GM12878 (cell line): ENCODE measurements at regions not wholly inside any gene's neighbourhood (a gene's known extent, or its start where the extent isn't known, plus 50 kb on each side); places are given as distances from the start of the nearest gene placed in this dataset.

Experiments
- ATAC-seq: fragments of 200-7000 bp; cut with Tn5 transposase; 3 replicates; pipeline ENCODE4 v1.9.1; 2020; ENCODE audit warnings: mild to moderate bottlenecking, moderate library complexity
- BruUV-seq: library from RNA; stranded (reverse); fragments of 400-500 nt; replicated peaks from 2 replicates; lab custom pipeline; 2021; lab: Mats Ljungman, UMichigan
- CTCF ChIA-PET: fragments of 300-600 bp; sonication (Branson Sonifier 250); formaldehyde crosslinking; extraction: SDS; loops from one replicate; lab custom pipeline; 2021; ENCODE audit warnings: inconsistent platforms; lab: Yijun Ruan, JAX
- POLR2A ChIA-PET: fragments of 350-600 bp; formaldehyde crosslinking; extraction: SDS; loops from one replicate; lab custom pipeline; 2021; ENCODE audit warnings: inconsistent platforms; lab: Charles Lee
- RAD21 ChIA-PET: fragments of 300-600 bp; sonication (Branson Sonifier 250); formaldehyde crosslinking; loops from one replicate; lab custom pipeline; 2023; ENCODE audit warnings: antibody characterized with exemption; ENCODE audit not compliant: unreplicated experiment; lab: Charles Lee
- SMC1A ChIA-PET: fragments of 300-600 bp; sonication (Branson Sonifier 250); formaldehyde crosslinking; loops from one replicate; lab custom pipeline; 2023; ENCODE audit not compliant: unreplicated experiment, uncharacterized antibody; lab: Charles Lee
- DNase-seq: peaks from one replicate; pipeline ENCODE4 v3.0.0-alpha.2; 2011; ENCODE audit warnings: low read depth, low spot score
- FAIRE-seq: peaks from 3 replicates; lab custom pipeline; 2011; peaks lifted over from hg19 to GRCh38; lab: Jason Lieb, UNC
- H2AFZ ChIP-seq: 2 replicates; pipeline ENCODE4 v1.6.0; 2011; ENCODE audit warnings: low read depth, low read length, control low read depth; ENCODE audit not compliant: control insufficient read depth
- H3K27ac ChIP-seq: 2 replicates; pipeline ENCODE4 v1.5.1; 2011; ENCODE audit warnings: control low read depth; ENCODE audit not compliant: control insufficient read depth, insufficient read depth
- H3K27me3 ChIP-seq, 2 experiments: replicated peaks in 1 of 2; 2 replicates each; pipeline versions ENCODE4 v1.6.0 to v1.6.1; 2011; ENCODE audit warnings: low read length in 1 of 2; ENCODE audit not compliant: control insufficient read depth in 2 of 2, insufficient read depth in 2 of 2
- H3K36me3 ChIP-seq, 2 experiments: 2 replicates each; pipeline ENCODE4 v1.5.1; 2011; ENCODE audit warnings: low read length in 1 of 2; ENCODE audit not compliant: control insufficient read depth in 2 of 2, insufficient read depth in 2 of 2
- H3K4me1 ChIP-seq: 2 replicates; pipeline ENCODE4 v1.6.1; 2011; ENCODE audit warnings: mild to moderate bottlenecking, low read length, moderate library complexity, mixed read lengths; ENCODE audit not compliant: control insufficient read depth, insufficient read depth
- H3K4me2 ChIP-seq: 2 replicates; pipeline ENCODE4 v1.6.0; 2011; ENCODE audit warnings: control low read depth; ENCODE audit not compliant: control insufficient read depth, insufficient read depth
- H3K4me3 ChIP-seq: fragments of 200-600 bp; sonication (generic); 2 replicates; pipeline ENCODE4 v1.5.1; 2016
- H3K79me2 ChIP-seq: 2 replicates; pipeline ENCODE4 v1.6.0; 2011; ENCODE audit warnings: low read length; ENCODE audit not compliant: control insufficient read depth, insufficient read depth
- H3K9ac ChIP-seq: 2 replicates; pipeline ENCODE4 v1.8.0; 2011; ENCODE audit warnings: low read length, control low read depth, mixed read lengths; ENCODE audit not compliant: control insufficient read depth, insufficient read depth
- H3K9me3 ChIP-seq: replicated peaks from 3 replicates; pipeline ENCODE4 v1.5.1; 2011; ENCODE audit warnings: mild to moderate bottlenecking, low read length; ENCODE audit not compliant: control insufficient read depth, insufficient read depth
- H4K20me1 ChIP-seq: 2 replicates; pipeline ENCODE4 v1.6.0; 2011; ENCODE audit not compliant: control insufficient read depth, insufficient read depth
- BACH1 ChIP-seq: fragments of 450-650 bp; IDR thresholded peaks from 2 replicates; pipeline ENCODE4 v1.6.1; 2017; ENCODE audit warnings: mild to moderate bottlenecking, borderline replicate concordance
- CHD2 ChIP-seq: IDR thresholded peaks from 2 replicates; pipeline ENCODE4 v1.6.1; 2011; ENCODE audit warnings: low read depth, low read length, improper control_type of control experiment, borderline replicate concordance
- CREB1 ChIP-seq: IDR thresholded peaks from 2 replicates; pipeline ENCODE4 v1.6.1; 2012; ENCODE audit warnings: low read depth, mild to moderate bottlenecking, inconsistent platforms
- EP300 ChIP-seq, 2 experiments: fragments of 150-350 bp in 1 of 2; IDR thresholded peaks; 2 replicates each; pipeline ENCODE4 v1.6.1; 2011 to 2012; ENCODE audit warnings: low read depth in 2 of 2, low read length in 2 of 2, borderline replicate concordance in 1 of 2, improper control_type of control experiment in 1 of 2, inconsistent platforms in 1 of 2; ENCODE audit not compliant: control insufficient read depth in 1 of 2
- ESRRA ChIP-seq: IDR thresholded peaks from 2 replicates; pipeline ENCODE4 v1.6.1; 2012; ENCODE audit warnings: mild to moderate bottlenecking, low read length, improper control_type of control experiment
- HSF1 ChIP-seq: fragments of 150-350 bp; IDR thresholded peaks from 2 replicates; pipeline ENCODE4 v1.6.1; 2014; ENCODE audit warnings: mild to moderate bottlenecking, low read depth, low read length
- JUND ChIP-seq: IDR thresholded peaks from 2 replicates; pipeline ENCODE4 v1.6.1; 2012; ENCODE audit warnings: low read depth, mild to moderate bottlenecking, low read length, improper control_type of control experiment, moderate library complexity
- KLF5 ChIP-seq: fragments of 450-650 bp; IDR thresholded peaks from 2 replicates; pipeline ENCODE4 v1.6.1; 2014; ENCODE audit warnings: mild to moderate bottlenecking; ENCODE audit not compliant: partially characterized antibody
- NFIC ChIP-seq: IDR thresholded peaks from 2 replicates; pipeline ENCODE4 v1.6.1; 2012; ENCODE audit warnings: low read depth, mild to moderate bottlenecking, inconsistent platforms, low read length, moderate library complexity
- NFYA ChIP-seq: IDR thresholded peaks from 2 replicates; pipeline ENCODE4 v1.6.1; 2011; ENCODE audit warnings: low read depth, mild to moderate bottlenecking, low read length, improper control_type of control experiment, borderline replicate concordance
- NR2C1 ChIP-seq: fragments of 450-650 bp; IDR thresholded peaks from 2 replicates; pipeline ENCODE4 v1.6.1; 2017; ENCODE audit warnings: antibody characterized with exemption, mild to moderate bottlenecking, moderate library complexity
- PBX3 ChIP-seq: IDR thresholded peaks from 2 replicates; pipeline ENCODE4 v1.6.1; 2011; ENCODE audit warnings: mild to moderate bottlenecking, low read depth, low read length, moderate library complexity; ENCODE audit not compliant: insufficient replicate concordance
- POLR2AphosphoS2 ChIP-seq: IDR thresholded peaks from 2 replicates; pipeline ENCODE4 v1.6.1; 2011; ENCODE audit warnings: low read depth, mild to moderate bottlenecking, low read length, improper control_type of control experiment, moderate library complexity
- RAD51 ChIP-seq: fragments of 450-650 bp; IDR thresholded peaks from 2 replicates; pipeline ENCODE4 v1.6.1; 2016; ENCODE audit warnings: moderate library complexity, mild to moderate bottlenecking, inconsistent platforms
- RUNX3 ChIP-seq: IDR thresholded peaks from 2 replicates; pipeline ENCODE4 v1.6.1; 2012; ENCODE audit warnings: low read length, inconsistent platforms
- SREBF1 ChIP-seq: IDR thresholded peaks from 2 replicates; pipeline ENCODE4 v1.6.1; 2012; ENCODE audit warnings: mild to moderate bottlenecking, low read length
- WRNIP1 ChIP-seq: IDR thresholded peaks from 2 replicates; pipeline ENCODE4 v1.6.1; 2011; ENCODE audit warnings: low read depth, low read length, improper control_type of control experiment, borderline replicate concordance
- ZBED1 ChIP-seq: IDR thresholded peaks from 2 replicates; pipeline ENCODE4 v1.6.1; 2016; ENCODE audit warnings: borderline replicate concordance
- WGBS: methylation state at CpG from one replicate; pipeline ENCODE4 v1.1.6; 2016; ENCODE audit warnings: low lambda C conversion rate; ENCODE audit not compliant: insufficient replicate concordance, insufficient coverage; ENCODE audit errors: missing lambda C conversion rate; 5-methylcytosine and 5-hydroxymethylcytosine counted together
- in situ Hi-C: fragments of 300-500 bp; cut with MboI; formaldehyde crosslinking; loops from 9 replicates; pipeline ENCODE4 v1.14.3; 2018; ENCODE audit warnings: mixed read lengths
- intact Hi-C: fragments of 100-400 bp; cut with micrococcal nuclease; formaldehyde crosslinking; loops from one replicate; pipeline ENCODE4 v1.14.2; 2022; ENCODE audit not compliant: unreplicated experiment

GRCh38 chr18:77547757-77548156 is 298.1 kb downstream of the GALR1 start:
- Histone ChIP-seq H3K27me3 (no peaks in the 10 kb centered on the region), H3K4me2 (no peak overlapping the region), H3K9ac (no peak overlapping the region), H2AFZ (no peak overlapping the region), H3K27ac (no peak overlapping the region), H4K20me1 (no peaks in the 10 kb centered on the region), H3K79me2 (no peaks in the 10 kb centered on the region), H3K36me3 (no peaks in the 10 kb centered on the region), H3K9me3 (no peaks in the 10 kb centered on the region), H3K4me3 (no peak overlapping the region), H3K4me1 (no peaks in the 10 kb centered on the region)
- TF ChIP-seq RAD51 (no peak), EP300 (IDR thresholded peaks at IDR 0.05; ENCODE audit: borderline replicate concordance in 1 of 2, control insufficient read depth in 1 of 2, low read depth in 2 of 2, low read length in 2 of 2) (no peak), POLR2AphosphoS2 (no peak), NFYA (no peak), PBX3 (no peak), NR2C1 (no peak), CREB1 (no peak), HSF1 (no peak), CHD2 (no peak), BACH1 (no peak), NFIC (no peak), SREBF1 (no peak), RUNX3 (no peak), KLF5 (no peak), ZBED1 (no peak), WRNIP1 (no peak), JUND (no peak), ESRRA (no peak)
- SMC1A ChIA-PET: no interaction called here
- CTCF ChIA-PET: no interaction called here
- RAD21 ChIA-PET: no interaction called here
- FAIRE-seq (no peak), ATAC-seq (no peak), DNase-seq (no peak)
- no TSS peak for BruUV-seq
- POLR2A ChIA-PET: no interaction called here
- 13% methylated on average over 5 of the region's 5 CpGs for WGBS
- intact Hi-C loops (loop anchor here (1.0 kb wide), 1 partner anchor 13 kb away; no protein-coding TSS in a partner anchor), in situ Hi-C loops (no loop called here)
